ENCODE measurements at regions not wholly inside any gene's neighbourhood (a gene's known extent, or its start where the extent isn't known, plus 50 kb on each side); places are given as distances from the start of the nearest gene placed in this dataset.

DNA sequence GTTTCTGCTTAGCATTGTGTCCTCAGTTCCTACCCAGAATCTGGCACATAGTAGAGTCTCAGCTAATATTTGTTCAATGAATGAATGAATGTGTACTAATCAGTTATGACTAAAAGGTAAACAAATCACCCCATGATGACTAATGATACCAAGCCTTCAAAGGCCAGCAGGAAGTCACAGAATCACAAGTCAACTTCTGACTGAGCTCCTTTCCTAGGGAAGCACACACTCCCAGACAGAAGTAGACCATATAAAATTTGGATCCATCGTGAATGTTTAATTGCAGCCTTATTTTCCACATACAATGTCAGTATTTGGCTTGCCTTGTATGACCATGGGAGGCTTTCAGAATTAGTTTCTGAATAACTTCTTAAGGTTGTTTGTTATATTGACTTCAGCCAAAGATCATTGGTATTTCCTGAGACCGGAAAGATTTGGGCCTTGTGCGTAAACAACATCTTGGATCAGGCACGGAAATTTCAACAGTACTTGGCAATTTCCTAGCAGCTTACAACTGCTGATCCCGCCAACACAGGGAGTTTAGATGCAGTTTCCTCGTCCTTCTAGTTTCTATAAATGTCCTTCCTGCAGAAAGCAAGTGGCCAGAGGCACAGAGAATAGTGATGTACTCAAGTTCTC is 185.9 kb upstream of the ATP1B1 start:
- DNase-seq = no peak

DNA sequence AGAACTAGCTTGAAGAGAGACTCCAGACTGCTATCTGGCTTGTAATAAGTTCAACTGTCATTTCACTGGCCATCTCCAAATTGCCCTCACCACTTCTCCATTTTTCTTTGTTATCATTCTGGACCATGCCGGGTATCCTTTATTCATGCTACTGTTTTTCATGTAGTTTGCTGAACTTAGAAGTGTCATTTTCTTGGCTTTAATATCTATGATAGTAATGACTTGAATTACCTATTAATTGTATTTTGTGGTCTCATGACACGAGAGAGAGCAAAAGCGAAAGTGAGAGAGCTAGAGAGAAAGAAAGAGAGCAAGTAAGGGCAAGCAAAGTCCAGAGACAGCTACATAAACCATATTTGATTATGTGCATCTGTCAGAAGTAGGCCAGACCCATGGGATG is 184.9 kb upstream of the ATP1B1 start:
- DNase-seq = no peak

DNA sequence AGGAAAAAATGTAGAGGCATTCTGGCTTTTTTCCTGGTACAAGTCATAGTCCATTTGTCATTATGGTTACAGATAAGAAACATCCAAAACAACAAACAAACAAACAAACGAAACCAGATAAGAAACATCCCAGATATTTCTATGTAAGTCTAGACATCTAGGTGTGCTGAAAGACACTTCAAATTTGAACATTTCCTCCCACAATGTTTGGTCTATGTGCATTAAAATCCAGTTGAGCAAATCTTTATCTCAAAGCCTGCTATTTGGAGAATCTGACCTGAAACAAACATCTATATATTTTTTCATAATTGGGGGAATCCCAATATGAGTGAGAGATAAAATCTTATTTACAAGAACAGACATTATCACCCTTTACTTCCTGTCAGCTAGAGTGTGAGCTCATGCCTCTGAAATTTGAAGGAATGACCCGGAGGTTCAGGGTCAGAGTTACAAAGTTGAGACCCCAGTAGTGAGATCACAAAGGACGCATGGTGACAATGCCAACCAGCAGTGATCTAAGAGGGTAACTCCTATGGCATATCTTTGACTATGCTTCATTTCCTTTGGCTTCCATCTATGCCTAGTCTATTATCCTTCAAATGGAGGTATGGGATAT is 182.9 kb upstream of the ATP1B1 start:
- DNase-seq = no peak

DNA sequence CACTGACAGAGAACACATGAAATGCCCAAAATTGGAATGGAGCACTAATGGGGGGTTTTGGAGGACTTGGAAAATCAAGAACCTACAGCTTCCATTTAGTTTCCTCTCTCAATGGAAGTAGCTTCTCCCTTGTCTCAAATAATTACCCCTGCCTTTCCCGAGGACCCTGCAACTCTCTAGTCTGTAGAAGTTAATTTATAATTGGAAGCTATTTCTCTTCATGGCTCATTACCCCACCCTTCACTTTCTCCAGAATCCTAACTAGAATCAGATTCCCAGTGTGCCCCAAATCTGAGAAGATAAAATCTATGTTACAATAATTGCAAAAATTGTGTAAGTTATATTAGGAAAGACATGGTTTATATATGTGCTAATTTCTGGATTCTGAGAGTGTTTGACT is 181.5 kb upstream of the ATP1B1 start:
- no peak for DNase-seq

DNA sequence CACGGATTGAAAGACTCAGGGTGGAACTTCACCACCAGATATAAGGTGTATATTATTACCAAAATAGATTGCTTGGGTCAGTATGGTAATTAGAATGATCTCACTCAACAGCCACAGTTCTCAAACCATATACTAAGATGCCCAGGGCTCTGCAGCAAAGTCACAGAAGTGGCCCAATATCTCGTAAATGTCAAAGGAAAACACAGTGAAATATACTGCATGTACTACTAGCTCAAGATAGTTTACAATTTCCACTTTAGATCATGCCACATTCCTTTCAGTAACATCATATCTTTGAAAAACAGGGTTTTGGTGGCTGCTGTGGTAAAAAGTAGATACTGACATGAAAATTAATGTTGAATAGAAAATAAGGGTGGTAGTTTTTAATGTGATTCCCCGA is 180.3 kb upstream of the ATP1B1 start:
- DNase-seq = no peak

DNA sequence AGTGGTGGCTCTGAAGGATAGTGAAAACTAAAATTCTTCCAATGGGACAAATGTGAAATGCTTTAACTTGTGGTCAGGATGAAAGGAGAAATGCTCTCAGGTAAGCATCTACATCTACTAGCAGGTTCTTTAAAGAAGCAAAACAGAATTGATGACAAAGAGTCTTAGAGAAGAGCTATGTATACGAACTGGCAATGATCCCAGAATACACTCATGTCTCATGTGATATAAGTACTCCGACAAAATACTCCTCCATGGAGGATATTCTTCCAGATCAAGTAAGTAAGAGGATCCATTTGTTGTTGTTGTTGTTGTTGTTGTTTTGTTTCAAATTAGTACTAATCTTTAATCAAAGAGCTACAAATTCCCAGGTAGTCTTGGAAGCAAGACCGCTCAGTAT is 174.0 kb upstream of the ATP1B1 start:
- no peak for DNase-seq

DNA sequence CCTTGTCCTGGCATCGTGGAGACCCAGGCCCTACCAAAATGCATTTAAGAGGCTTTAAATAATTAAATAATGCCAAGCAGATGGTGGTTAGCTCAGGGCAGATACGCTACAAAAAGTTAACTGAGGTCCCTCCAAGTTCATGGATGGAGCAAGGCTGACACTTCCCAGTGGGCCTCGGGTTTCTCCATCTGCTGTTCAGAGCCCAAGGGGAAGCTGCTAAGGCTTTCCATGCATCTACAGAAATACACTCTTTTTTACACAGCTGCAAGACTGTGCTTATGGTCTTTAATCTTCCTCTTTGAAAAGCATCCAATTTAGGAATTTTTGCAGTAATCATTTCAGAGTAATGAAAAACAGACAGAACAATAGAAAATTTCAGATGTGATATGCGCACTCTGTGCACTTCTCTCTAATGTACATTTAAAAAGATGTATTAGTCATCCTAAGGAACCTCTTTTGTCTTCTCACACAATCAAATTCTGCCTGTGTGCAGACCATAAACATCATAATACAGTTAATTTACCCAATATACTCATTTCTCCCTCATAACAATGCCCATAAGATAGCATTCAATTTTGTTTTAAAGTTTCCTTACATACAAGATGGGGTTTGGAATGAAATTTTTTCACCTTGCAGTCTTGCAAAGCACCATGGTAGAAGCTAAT is 173.2 kb upstream of the ATP1B1 start:
- DNase-seq = no peak

DNA sequence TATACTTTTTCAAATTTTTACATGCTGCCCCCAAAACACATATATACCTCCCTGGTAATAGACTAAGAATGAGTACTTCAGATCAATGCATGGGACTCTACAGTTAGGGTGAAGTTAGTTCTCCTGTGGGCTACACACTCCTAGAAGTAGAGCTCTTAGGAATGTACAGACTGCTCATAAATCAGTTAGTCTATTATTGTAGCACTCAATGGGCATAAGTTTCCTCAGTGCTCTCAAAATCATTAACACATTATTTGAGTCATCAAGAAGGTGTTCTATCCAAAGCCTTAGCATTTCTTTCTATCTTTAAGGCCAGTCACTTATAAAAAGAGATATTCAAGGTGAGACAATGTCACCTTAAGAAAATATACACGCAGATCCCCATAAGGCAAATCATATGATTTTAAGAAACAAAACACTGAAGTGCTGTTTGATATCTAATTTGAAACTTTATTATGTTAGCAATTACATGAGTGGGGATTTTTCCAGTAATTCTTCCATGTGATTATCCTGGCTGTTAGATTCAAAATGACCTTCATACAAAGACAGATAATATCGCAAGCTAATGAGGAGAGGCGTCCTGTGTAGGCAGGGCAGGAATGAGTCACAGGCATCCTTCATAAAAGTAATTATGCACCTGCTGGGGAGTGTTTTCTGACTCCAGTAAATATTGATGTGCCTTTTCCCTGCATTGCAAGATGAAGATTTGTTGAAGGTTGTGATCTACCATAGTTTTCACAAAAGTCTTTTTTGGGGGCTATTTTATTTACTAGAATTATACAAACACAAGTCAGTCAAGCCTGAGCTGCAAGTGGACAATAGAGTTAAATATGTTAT is 167.2 kb upstream of the ATP1B1 start:
- DNase-seq = peak in 1 of 2 experiments; percentile 16

DNA sequence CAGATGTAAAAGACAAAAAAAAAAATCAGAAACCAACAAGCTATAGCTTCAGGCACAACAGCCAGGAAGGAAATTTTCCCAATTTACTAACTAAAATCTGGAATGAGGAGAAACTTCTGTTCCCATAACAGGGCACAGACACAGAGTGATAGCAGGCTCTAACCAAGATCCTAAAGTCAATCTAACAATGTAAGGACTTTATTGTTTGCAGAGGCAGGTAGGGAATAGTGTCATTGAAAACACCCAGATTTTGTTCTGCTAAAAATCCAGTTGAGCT is 166.6 kb upstream of the ATP1B1 start:
- DNase-seq = no peak

DNA sequence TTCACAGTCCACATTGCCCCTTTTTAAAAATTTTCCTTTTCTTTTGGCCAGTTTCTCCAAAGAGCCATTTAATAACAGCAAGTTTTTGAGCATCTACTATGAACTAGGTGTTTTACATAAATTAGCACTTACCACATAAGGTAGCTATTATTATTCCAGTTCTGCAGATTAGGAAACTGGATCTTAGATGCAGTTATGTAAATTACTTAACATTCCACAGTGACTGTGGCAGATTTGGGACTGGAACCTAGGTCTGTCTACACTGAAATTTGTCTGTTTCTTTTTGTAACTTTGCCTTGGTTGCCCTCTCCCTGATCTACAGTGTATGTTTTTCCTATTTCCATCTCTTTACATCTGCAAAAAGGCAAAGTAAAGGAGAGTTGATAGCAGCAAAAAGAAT is 164.8 kb upstream of the ATP1B1 start:
- no peak for DNase-seq

DNA sequence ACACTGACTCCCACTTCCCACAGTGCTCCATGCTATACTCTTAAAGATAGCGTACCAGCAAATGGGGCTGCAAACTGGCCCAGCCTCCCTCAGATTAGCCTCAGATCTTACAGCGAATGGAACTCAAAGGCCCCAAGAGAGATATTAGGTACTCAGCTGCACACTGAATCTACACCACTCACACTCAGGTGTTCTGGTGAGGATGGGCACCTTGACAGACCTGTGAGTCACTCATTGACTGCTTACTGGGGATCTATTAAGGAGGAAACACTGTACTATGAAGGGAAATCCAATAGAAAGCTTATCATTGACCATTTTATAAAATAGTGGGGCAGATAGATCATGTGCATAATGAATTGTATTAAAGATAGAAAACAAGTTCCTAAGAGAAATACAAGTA is 164.3 kb upstream of the ATP1B1 start:
- DNase-seq = no peak

DNA sequence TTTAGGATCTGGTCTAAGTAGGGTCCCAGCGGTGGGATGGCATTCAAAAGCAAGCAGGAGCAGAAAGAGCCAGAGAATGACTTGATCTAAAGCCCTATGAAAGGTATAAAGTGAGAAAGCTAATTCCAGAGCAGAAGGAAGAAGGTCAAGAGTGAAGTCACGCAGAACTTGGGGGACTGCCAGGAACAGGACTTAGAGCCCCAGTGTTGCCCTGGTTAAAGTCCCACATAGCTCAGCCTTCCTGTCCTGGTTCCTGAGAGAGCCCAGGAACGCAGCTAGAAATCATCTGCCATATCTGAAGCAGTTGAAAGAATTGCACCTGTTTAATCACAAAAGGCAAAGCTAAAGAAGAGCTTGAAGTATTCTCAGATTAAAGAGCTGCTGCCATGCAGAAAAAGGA is 160.6 kb upstream of the ATP1B1 start:
- DNase-seq = no peak

DNA sequence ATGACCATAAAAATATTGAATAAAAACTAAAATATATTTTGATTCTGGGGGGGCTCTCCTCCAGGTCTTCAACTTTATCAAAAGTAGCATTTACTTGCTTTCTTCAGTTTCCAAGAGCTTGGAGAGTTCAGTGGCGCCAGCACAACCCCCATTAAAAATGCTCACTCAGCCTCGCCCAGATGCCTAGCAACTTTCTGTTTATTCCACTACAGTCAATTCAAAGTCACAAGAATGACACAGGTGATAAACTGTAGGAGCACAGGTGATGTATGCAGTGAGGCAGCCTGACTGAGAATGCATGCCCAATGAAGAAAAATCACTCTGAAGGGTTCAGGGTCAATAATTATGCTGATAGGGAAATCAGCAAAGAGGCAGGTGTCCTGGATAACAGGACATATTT is 159.4 kb upstream of the ATP1B1 start:
- no peak for DNase-seq

DNA sequence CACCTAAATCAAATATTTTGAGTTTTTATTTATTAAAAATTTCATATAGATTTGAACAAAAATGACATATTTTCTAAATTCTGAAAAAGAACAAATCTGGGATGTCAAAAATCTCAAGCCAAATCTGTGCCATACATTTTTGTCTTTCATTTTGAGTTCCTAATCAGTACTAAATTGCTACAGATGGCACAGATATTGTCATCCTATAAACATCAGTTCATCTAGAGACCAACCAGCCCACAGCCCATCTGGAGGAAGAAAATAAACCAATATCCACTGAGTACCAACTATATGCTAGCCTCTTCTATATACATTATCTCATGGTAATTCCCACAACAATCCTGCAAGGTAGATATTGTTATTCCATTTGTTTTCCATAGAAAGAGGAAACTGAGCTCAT is 156.8 kb upstream of the ATP1B1 start:
- DNase-seq = no peak

DNA sequence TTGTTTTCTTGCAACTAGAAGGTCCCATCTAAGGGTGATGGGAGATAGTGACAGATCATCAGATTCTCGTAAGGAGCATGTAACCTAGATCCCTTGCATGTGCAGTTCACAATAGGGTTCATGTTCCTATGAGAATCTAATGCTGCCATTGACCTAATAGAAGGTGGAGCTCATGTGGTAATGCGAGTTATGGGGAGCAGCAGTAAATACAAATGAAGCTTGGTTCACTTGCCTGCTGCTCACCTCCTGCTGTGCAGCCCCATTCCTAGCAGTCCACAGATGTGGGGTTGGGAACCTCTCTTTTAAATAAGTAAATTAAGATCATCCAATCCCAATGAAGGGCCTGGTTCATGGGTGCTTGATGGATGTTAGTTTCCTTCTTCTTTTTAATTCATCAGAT is 148.7 kb upstream of the ATP1B1 start:
- no peak for DNase-seq

DNA sequence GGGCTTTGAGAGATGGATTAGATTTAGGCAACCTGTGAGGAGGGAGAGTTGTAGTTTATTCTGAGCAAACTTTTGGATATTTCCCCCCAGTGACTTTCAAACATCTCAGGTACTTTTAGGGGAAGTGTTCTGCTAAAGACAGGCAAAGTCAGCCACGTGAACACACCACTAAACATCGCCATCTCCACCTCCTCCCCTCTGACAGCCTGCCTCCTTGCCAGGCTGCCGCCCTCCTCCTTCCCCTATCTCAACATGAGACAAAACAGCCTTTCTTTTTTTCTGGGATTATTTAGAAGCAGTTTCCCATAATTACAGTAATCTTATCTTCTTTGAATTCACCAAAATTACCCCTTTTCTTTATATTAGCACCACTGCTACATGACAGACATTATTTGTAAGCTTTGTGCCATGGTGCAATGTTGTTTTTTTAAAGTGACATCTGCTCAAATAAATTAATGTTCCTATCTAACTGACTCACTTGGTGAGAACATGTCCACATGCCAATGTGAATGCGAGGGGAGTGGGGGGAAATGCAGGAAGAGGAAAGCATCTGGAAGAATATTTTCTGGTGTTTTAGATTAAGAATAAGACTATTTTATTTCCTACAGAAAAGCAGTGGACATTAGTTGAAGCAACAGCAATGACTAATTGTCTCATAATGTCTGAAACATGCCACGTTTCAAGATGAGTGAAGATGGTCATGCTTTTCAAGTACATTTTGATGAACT is 147.8 kb upstream of the ATP1B1 start:
- DNase-seq = no peak

DNA sequence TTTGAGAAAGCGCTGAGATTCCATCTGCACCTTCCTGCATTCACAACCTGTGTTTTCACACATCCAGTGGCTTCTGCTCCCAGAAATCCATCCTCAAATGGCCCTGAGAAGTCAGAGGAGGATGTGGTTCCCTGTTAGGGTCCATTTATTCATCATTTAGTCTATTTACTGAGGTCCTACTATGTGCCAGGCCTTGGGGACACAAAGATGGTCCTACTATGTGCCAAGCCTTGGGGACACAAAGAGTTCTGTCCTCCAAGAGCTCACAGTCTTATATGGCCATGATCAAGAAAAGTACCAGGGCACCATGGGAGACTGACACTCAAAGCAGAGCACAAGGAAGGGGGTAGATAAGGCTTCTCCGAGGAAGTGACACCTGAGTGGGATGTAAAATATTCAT is 147.1 kb upstream of the ATP1B1 start:
- no peak for DNase-seq

DNA sequence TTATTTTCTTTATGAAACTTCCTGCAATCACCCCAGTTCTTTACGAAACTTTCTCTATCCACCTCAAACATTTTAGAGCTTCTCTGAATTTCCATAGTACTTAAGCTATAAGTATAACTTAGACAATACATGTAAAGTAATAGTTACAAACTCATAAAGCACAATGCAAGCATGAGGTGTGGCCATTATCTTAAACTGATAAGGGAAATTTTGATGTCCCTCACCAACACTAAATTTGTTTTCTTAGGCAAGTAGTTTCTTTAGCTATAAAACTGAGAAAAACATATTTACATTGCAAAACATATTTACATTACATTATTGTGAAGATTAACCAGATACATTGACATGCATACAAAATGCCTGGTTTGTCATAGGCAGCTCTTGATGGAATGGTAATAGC is 146.4 kb upstream of the ATP1B1 start:
- DNase-seq = no peak

DNA sequence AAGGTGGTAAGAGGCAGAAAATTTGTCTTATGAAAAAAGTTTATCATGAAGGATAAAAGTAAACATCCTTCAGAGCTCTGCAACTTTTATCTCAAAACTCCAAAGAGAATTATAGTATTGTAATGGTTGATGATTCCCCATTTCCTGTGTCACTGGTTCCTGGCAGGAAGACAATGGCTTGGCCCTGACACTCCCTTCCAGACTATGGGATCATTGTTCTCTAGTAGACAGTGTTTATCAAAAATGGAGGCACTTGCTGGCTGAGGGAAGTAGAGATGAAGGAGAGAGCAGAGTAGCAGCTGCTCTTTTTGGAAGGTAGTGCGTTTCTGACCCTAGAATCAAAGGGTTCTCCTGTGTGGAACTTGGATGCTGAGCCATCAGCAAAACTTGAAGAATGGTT is 145.9 kb upstream of the ATP1B1 start:
- DNase-seq = no peak

DNA sequence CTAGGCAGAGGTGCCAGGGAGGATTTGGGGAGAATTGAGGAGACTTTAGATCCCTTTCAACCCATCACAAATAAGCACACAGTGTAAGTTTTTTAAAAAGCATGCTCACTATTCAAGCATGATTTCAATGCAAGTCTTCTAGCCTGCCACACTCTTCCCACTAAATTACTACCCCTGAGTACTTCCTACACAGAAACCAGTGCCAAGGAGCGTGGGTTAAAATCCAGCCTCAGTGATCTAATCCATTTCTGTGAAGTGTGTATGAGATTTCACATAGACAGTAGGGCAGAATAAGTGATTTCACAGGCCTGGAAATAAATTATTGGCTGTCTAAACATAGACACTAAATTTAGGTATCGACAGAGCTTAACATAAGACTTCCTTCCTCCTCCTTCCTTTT is 142.9 kb upstream of the ATP1B1 start:
- no peak for DNase-seq

DNA sequence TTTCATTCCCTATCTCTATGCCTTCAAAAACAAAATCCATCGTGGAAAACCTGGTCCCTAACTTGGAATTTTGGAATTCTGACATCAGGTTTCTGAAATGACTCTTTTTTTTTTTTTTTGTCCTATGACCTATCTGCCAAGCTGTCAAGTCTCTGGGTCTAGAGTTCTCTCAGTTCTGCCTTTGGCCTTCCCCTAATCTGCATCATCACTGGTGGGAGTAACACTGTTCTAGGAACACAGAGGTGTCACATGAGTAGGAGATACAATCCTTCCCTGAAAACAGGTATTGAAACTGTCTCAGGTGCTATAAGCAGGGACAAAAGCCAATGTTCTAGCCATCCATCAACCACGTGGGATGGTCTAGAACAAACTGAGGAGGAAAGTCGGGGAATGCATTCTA is 142.0 kb upstream of the ATP1B1 start:
- no peak for DNase-seq

DNA sequence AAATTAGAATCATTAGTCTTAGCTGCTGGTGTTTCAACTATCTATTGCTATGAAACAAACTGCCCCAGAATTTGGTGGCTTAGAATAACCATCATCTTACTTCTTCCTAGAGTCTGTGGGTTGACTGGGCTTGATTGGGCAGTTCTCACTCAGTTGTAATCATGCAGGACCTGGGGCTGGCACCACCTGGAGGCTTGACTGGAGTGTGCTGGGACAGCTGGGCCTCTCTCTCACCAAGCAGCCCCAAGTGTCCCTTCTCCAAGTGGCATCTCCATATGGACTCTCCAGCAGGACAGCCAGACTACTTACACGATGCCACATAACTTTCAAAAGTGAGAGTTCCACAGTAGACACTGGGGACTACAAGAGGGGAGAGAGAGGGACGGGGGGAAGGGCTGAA is 140.3 kb upstream of the ATP1B1 start:
- no peak for DNase-seq

DNA sequence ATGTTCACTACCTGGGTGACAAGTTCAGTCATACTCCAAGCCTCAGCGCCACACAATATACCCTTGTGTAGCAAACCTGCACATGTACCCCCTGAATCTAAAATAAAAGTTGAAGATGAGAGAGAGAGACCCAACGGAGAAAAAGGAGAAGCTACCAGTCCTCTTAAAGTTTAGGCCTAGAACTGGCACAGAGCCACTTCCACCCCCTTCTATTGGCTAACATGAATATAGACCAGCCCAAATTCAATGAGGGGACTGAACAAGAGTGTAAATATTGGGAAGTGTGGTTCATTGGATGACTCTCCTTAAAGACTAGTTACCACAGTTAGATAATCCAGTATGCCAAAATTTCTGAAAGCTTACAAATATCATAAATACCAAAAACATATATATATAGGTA is 139.9 kb upstream of the ATP1B1 start:
- DNase-seq = no peak

Data from SHP77 (cell line).